HG03378 (cell line): ENCODE measurements at regions not wholly inside any gene's neighbourhood (a gene's known extent, or its start where the extent isn't known, plus 50 kb on each side); places are given as distances from the start of the nearest gene placed in this dataset.

ENCODE experiments used
- ATAC-seq: cut with Tn5 transposase; IDR thresholded peaks from one replicate; pipeline ENCODE4 v1.9.1; 2021; ENCODE audit warnings: mild to moderate bottlenecking, moderate library complexity; ENCODE audit not compliant: unreplicated experiment

DNA sequence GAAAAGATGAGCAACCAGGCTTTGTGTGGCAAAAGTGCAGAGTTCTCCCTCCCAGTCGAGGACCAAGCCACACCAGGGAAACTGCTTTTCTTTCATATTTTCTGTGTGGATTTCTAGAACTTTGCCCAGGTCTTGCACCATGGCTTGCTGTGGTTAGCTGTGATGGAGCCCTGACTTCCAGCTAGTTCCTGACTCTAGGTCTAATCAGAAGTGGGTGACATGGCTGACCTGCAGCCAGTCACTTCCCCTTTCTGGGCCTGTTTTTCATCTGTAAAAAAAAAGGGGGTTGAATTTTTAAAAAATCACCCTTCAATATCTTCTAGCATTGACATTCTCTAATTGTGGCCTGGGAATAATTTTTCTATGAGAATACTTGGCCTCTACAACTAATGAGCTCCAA, 491.2 kb upstream of the USP24 start:
- ATAC-seq, result no peak

DNA sequence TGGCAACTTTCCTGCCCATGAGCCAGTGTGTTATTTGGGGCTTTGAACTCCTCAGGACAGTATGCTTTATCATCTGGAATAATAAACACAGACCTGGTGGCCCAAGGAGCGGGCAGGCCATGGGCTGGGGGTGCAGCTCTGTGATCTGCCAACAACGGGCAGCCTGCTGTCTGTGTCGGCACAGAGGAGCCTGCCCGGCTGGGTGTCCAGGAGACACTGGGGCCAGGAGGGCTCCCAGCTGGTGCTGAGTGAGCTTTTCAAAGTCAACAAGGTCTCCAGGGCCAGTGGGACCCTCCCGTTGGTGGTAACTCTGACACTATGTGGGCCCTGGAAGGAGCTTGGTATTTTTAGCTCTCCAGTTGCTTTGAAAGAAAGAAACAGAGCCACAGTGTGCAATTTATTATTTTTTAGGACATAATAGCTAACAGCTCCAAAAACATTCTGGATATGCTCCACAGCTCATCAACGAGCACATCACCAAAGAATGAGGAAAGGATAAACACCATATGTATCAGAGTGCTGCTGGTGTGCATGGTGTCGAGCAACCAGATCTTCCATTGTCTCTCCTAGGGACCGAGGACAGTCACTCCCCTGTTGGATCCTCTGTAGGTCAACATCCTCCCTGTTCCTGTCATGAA, 488.7 kb upstream of the USP24 start:
- no peak for ATAC-seq

DNA sequence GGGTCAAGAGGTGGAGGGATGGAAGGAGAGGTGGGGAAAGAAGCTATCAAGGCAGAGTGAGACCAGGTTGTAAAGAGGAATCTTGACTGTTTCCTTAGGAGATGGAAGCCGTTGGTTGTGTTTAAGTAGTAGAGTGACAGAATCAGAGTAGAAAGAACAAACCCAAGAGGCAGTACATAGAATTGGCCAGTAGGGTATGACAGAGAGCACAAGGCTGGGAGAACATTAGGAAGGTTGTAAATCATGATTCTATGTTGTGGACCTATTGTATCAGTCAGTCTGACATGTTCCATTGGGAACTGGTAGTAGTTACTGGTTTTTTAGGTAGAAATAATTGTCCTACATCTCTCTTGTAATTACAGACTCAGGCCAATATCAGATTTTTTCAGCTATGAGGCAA, 486.9 kb upstream of the USP24 start:
- ATAC-seq, result no peak

- no peak for ATAC-seq
Observed at GRCh38 chr1:55700359-55701130, 485.4 kb upstream of the USP24 start.

GRCh38 chr1:55699228-55699627, 484.1 kb upstream of the USP24 start:
- ATAC-seq, result no peak

GRCh38 chr1:55697997-55698535, 482.9 kb upstream of the USP24 start:
- ATAC-seq, result no peak

DNA sequence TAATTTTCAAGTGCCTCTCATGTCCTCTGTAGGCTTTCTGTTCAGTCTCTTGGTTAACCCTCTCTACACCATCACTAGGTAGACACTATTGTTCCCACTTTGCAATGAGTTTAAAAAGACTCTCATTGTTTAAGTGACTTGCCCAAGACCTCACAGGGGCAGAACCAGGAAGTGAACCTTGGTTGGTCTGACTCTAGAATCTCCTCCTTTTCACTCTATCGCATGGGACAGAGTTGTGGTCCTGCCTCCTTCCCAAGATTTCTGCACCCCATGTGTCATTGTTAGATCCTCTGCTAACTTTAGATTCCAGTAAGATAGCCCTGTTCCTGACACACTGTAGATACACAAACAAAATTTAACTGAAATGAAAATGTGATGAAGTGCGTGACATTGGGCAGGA, 481.7 kb upstream of the USP24 start:
- no peak for ATAC-seq

GRCh38 chr1:55696181-55696754, 481.1 kb upstream of the USP24 start:
- ATAC-seq, result no peak

DNA sequence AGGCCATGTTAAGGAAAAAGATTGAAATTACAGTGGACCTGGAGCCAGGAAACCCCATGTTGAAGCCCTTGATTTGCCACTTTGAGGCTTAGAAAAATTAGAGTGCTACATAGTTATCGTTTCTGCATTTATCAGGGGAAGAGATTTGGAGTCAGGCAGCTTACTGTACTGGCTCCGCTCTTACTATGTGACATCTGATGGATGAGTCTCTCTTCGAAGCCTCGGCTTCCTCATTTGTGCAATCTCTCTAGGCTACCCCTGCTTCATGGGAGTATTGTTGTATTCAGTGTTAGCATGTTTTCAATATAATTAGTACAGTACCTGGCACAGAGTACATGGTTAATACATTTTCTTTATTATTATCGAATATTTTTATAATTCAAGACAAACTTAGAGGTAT, 480.4 kb upstream of the USP24 start:
- ATAC-seq, result no peak

DNA sequence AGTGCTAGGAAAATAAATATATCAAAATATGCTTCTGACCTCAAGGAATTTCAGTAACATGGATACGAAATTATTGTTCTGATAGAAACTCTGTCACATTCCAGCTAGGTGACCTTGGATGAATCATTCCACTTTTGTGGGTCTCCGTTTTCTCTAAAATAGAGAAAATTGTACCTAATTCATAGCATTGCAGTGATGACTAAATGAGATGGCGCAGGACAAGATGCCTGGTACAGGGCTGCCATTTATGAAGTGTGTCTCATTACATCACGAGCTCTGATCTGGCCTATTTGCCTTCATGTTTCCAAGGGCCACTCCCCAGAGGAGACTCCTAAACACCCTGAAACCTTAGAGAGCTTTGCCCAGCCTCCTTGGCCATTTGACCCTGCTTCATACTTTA, 480.0 kb upstream of the USP24 start:
- ATAC-seq, result no peak

DNA sequence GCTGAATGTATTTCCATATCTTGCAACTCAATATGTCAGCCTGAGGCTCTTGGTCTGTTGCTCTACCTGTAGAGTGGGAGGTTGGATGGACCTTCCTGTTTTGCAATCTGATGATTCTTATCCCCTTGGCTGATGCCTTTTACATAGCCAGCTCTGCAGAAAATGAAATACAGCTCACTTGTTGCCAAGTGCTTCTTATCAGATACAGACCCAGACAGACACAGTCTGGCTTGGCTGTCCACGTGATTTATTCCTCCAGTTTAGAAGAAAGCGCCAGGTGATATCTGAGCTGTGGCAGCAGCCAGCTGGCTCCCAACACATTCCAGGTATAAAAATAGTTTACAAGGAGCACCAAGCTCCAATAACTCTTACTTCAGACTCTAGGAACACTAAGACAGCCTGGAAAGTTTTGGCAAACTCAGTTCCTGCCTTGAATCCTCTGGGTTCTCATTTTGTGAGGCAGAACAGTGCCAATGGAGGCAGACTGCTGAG, 479.2 kb upstream of the USP24 start:
- ATAC-seq, result no peak

DNA sequence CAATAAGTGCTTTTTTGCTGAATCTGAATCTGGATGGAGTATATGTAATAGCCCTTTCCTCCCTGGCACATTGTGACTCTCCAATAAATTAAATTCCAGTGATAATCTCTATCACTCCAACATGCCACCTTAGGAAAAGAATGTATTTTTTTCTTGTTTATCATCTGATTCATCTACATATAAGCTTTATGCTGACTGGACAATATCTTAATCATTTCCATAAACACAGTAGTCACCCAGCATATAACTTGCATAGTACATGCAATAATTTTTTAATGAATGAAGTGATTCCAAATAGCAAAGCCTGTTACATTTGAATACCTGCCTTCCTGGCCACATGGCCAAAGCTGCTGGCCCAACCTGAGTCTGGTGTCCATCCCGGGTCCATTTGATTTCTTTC, 477.6 kb upstream of the USP24 start:
- no peak for ATAC-seq

DNA sequence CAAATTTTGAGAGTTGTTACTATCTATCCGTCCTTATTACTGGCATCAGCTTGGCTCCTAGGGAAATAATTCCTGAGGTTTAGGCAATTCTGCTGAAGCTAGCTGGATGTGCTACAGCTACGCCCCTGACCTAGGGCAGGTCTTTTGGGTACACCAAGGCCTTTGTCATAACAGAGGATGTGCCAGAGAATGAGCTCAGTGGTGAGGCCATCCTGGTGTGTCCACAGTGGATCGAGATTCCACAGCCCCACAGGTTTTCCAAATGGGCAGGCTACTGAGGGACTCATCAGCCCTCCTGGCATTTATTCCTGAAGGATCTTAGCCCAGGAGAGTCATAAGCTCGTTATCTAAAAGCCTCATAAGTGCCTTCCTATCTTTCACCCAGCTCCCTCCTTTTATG, 475.2 kb upstream of the USP24 start:
- ATAC-seq, result no peak

DNA sequence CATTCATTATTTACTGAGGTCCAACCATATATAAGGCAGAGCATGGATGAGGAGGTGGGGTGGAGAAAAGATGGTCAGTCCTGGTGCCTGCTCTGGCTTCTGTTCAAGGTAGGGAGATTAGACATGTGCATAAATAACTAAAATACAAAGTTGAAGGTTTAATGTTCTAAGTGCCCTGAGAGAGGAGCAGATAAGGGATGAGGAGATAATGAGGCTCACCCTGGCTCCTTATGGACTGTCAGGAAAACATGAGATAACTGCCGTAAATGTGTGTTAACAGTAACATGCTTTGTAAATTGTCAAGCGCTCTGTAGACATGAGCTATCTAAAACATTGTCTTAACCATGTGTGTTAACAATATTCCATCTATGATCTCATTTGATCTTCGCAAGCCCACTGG, 474.6 kb upstream of the USP24 start:
- ATAC-seq, result no peak

GRCh38 chr1:55685560-55685959, 470.4 kb upstream of the USP24 start:
- ATAC-seq, result no peak

GRCh38 chr1:55684131-55684650, 469.0 kb upstream of the USP24 start:
- ATAC-seq, result no peak

- ATAC-seq, result no peak
Observed at GRCh38 chr1:55682198-55682597, 467.0 kb upstream of the USP24 start.

DNA sequence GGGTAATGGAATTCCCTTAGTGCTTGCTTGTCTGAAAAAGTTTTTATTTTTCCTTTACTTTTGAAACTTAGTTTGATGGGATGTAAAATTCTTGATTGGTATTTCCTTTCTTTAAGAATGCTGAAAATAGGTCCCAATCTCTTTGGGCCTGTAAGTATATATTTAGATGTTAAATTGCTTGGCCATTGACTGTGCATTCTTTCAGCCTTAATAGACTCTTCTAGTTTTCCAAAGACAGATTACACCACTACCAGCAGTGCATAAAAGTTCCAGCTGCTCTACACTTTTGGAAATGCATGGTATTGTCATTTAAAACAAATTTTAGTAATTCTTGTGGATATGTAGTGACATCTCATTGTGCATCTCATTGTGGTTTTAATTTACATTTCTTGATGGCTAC, 464.8 kb upstream of the USP24 start:
- ATAC-seq, result no peak

DNA sequence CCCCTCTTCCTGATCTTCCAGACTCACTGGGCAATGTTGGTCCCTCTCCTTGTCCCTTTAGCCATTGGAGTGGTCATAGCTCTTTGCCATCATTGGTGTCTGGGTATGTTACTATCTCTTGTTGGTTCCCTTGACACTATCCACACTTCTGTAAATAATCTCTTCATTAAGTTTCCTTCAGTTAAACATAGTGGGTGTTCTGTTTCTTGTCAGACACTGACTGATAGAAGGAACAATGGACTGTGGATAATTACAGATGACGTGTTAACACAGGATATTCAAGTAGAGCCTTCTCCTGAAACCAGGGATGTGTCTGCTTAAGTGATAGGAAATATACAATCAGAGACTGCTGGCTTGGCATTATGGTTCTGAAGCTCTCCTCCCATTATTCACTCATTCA, 458.3 kb upstream of the USP24 start:
- no peak for ATAC-seq

DNA sequence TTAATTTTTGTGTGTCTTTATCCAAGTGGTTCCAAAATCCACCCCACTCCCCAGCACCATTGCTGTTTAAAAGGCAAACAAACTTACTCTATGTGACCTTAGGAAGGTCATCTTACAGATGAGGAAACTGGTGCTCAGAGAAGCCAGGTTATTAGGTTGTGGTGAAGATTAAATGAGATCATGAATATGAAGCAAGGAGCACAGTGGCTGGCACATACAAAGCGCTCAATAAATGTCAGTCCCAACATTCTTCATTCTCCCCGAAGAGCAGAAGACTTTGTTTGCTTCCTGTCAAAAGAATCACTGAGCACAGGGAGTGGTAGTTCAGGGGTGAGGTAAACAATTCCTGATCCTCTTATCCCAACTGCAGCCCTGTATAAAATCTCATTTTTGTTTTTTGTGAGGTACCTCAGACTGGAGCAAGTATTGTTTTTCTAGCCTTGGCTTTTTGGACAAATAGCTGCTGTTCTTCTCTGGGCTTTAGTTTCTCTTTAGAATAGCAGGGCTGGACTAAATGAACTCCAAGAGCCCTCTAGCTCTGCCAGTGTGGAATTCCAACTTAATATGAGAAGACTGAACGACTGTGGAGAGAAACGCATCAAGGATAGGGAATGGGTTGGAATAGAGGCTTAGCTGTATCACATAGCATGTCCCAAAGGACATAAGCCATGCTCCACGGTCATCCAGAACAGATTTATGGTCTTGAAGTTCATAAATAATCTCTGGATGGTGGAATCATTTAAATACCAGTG, 455.3 kb upstream of the USP24 start:
- ATAC-seq, result no peak

- no peak for ATAC-seq
Observed at GRCh38 chr1:55669293-55669692, 454.1 kb upstream of the USP24 start.
